ENCODE measurements at regions not wholly inside any gene's neighbourhood (a gene's known extent, or its start where the extent isn't known, plus 50 kb on each side); places are given as distances from the start of the nearest gene placed in this dataset.

- no peak for TF ChIP-seq POLR2A (IDR thresholded peaks at IDR 0.05)
- no peak for TF ChIP-seq CTCF (IDR thresholded peaks at IDR 0.05)
- no peak for TF ChIP-seq POLR2AphosphoS5 (IDR thresholded peaks at IDR 0.05)
- no peak for TF ChIP-seq EP300 (IDR thresholded peaks at IDR 0.05)
- Histone ChIP-seq H3K27ac (no peak overlapping the region), H3K36me3 (no peaks in the 10 kb centered on the region), H3K27me3 (no peaks in the 10 kb centered on the region), H3K4me3 (no peak overlapping the region), H3K4me1 (peaks cover 0 to 7% (median 0%) of the 10 kb centered on the region in 4 donors), H3K9me3 (no peaks in the 10 kb centered on the region)
- no peak for ATAC-seq (ENCODE audit: low FRiP score in 2 of 2)
- WGBS, 2 donors = 86 to 94% methylated on average over 8 of the region's 8 CpGs
- DNase-seq = no peak
Measured at GRCh38 chr11:62046568-62047100, 77.2 kb upstream of the INCENP start.

GRCh38 chr11:62044639-62045121 lies 77.2 kb upstream of the FTH1 start:
- no peak for TF ChIP-seq POLR2AphosphoS5 (IDR thresholded peaks at IDR 0.05)
- no peak for TF ChIP-seq CTCF (IDR thresholded peaks at IDR 0.05)
- no peak for TF ChIP-seq POLR2A (IDR thresholded peaks at IDR 0.05)
- no peak for TF ChIP-seq EP300 (IDR thresholded peaks at IDR 0.05)
- no peak overlapping the region for H3K27ac ChIP-seq
- ATAC-seq (ENCODE audit: low FRiP score in 2 of 2) (no peak), DNase-seq (no peak)
- no peak overlapping the region for H3K4me3 ChIP-seq
- H3K9me3 ChIP-seq = no peaks in the 10 kb centered on the region
- peaks cover 0 to 7% (median 0%) of the 10 kb centered on the region in 4 donors for H3K4me1 ChIP-seq
- WGBS, 2 donors = 91 to 94% methylated on average over 8 of the region's 8 CpGs
- H3K27me3 ChIP-seq = no peaks in the 10 kb centered on the region
- no peaks in the 10 kb centered on the region for H3K36me3 ChIP-seq

- no peaks in the 10 kb centered on the region for H3K4me1 ChIP-seq
- no peak for DNase-seq
- H3K4me3 ChIP-seq = no peak overlapping the region
- TF ChIP-seq POLR2AphosphoS5 (IDR thresholded peaks at IDR 0.05) (no peak), EP300 (IDR thresholded peaks at IDR 0.05) (no peak), CTCF (IDR thresholded peaks at IDR 0.05) (no peak)
- H3K9me3 ChIP-seq = no peaks in the 10 kb centered on the region
- ATAC-seq (ENCODE audit: low FRiP score in 2 of 2) = no peak
- H3K27ac ChIP-seq = no peak overlapping the region
- H3K27me3 ChIP-seq = no peaks in the 10 kb centered on the region
- H3K36me3 ChIP-seq = no peaks in the 10 kb centered on the region
Measured at GRCh38 chr11:62035293-62035692, 67.9 kb upstream of the FTH1 start.

- Histone ChIP-seq H3K36me3 (no peaks in the 10 kb centered on the region), H3K4me3 (no peak overlapping the region), H3K27me3 (no peaks in the 10 kb centered on the region), H3K27ac (no peak overlapping the region), H3K9me3 (no peaks in the 10 kb centered on the region), H3K4me1 (no peaks in the 10 kb centered on the region)
- ATAC-seq (ENCODE audit: low FRiP score in 2 of 2) (no peak), DNase-seq (no peak)
- TF ChIP-seq EP300 (IDR thresholded peaks at IDR 0.05) (no peak), CTCF (IDR thresholded peaks at IDR 0.05) (no peak), POLR2A (IDR thresholded peaks at IDR 0.05) (no peak), POLR2AphosphoS5 (IDR thresholded peaks at IDR 0.05) (no peak)
- WGBS, 2 donors = 85 to 94% methylated on average over 1 of the region's 1 CpG
Measured at GRCh38 chr11:62034036-62034338, 66.6 kb upstream of the FTH1 start.

Data from upper lobe of left lung (tissue), 6 donors.